ENCODE measurements at regions not wholly inside any gene's neighbourhood (a gene's known extent, or its start where the extent isn't known, plus 50 kb on each side); places are given as distances from the start of the nearest gene placed in this dataset.
"Not testable (repeated sequence)": the region's sequence is repeated elsewhere in the genome, so short reads cannot be mapped to it uniquely, and the experiment has no call there.

DNA sequence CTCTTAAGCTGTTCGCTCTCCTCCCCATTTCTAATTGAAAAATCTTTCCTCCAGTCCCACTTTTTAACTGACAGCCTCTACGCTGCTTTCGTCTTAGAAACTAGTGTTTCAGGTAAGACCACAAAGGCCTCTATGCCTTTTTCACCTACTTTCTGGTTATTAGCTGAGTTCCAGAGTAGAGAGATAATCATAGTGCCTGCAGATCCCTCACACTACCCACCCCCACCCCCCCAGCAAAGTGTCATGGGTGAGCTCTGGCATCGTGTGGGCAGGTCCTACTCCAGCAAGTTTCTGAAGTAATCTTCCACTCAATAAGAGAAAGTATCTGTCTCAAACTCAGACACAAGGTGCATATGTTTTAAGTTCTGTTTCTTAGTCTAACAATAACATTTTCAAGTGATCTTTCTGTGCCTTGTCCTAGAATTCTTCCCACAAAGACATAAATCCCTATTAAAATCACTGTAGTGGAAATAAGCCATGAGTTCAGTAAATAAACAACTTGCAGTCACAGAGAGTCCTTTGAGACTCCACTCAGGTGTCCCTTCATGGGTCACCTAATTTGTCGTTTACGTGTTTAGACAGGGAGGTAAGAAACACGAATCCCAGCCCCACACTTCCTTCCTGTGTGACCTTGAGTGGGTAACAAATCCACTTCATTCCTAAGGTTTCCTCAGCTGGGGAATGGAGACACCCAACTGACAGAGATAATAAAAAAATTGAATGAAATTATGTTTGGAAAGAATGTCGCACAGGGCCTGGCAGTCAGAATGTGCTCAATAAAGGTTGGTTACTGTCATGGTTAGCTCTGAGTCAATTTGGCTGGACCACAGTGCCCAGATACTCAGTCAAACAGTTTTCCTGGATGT, 228.9 kb upstream of the CAND1 start:
- DNase-seq (ENCODE audit: low read depth in 3 of 3), result no peak

DNA sequence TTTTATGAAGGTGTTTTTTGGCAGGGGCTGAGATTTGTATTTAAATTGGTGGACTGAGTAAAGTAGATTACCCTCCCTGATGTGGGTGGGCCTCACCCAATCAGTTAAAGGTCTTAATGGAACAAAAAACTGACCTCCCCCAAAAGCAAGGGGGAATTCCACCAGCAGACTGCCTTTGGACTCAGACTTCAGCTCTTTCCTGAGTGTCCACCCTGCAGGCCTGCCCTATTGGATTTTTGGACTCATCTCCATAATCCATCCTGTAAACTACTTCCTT, 228.4 kb upstream of the CAND1 start:
- DNase-seq (ENCODE audit: low read depth in 3 of 3), result no peak

DNA sequence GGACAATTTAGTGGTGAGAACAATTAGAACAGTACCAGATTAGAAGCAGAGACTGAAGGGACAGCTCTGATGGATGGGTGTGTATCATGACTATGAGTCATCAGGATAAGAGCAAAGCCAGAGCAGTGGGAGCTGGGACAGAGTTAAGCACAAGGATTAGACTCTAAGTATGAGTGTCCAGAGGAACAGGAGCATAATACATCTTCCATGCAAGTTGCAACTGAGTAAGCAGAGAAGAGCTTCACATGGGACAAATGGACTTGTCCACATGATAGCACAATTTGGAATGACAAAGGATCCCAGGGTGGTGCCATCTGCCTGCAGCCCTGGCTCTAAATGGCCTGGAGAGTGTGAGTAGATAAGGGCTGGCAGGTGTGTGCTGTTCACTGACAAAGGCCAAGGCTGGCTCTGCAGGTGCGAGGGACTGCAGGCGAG, 226.4 kb upstream of the CAND1 start:
- no peak for DNase-seq (ENCODE audit: low read depth in 3 of 3)

DNA sequence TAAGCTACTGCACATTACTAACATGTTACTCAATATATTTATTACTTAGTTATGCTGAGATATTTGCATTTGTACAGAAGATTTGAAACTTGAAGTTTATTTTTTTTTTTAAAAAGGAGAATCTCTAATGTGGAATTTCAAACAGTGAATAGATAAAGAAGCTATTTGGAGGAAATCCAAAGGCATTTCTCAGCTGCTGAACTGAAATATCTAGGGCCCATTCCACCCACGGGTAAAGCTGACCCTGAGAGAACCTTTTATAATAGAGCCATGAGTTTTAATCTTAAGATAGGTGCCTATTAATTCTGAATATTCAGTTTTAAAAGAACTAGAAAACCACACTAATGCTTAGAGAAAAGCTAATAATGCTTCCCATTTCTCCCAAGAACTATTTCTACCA, 225.4 kb upstream of the CAND1 start:
- no peak for DNase-seq (ENCODE audit: low read depth in 3 of 3)

DNA sequence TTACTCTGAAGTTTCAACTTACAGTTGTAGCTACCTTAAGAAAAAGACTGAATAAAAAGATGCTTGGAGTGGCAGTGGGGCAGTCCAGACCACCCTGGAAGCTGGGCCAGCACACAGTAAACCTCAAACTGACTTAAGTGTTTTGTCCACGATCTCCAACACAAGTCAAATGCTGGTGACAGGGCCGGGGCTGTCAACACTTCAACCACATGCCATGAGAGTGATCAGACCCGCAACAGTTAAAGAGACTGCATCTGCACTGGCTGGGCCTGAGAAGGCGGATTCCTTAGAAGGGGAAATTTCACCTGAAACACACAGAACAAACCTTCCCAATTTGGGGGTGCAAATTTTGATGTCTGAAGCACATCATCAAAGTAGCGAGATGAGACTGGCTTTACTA, 223.5 kb upstream of the CAND1 start:
- no peak for DNase-seq (ENCODE audit: low read depth in 3 of 3)

DNA sequence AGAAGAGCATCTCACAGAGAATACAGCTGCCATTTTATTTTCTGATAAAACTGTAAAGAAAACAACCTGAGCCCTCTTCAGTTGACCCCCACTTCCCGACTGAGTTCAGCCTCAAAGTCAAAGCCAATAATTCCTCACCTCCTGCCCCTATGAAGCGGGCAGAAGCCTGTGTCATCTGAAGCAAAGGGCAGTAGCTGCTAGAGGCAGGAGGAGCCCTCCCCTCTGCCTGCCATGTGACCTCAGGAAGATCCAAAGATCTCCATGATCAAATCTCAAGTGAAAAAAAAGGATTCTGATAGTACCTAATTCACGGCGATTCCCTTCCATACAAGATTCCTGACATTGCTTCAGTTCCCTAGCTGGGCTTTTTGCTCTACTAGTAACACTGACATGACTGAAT, 223.1 kb upstream of the CAND1 start:
- DNase-seq (ENCODE audit: low read depth in 3 of 3), result no peak

DNA sequence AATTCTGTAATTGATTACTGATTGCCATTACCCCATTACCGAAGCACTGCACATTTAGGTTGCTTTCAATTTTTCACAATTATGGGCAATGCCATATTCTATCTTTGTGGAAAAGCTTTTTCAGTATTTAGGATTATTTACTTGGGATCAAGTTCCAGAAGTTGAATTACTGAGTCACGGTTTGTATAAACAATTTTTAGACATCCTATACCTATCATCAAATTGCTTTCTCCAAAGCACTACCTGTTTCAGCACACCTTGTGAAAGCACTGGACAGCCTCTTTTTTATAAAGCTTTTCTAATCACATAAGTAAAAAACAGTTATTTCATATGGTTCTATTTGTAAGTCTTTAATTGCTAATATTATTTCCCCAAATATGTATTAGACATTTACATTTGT, 221.5 kb upstream of the CAND1 start:
- no peak for DNase-seq (ENCODE audit: low read depth in 3 of 3)

DNA sequence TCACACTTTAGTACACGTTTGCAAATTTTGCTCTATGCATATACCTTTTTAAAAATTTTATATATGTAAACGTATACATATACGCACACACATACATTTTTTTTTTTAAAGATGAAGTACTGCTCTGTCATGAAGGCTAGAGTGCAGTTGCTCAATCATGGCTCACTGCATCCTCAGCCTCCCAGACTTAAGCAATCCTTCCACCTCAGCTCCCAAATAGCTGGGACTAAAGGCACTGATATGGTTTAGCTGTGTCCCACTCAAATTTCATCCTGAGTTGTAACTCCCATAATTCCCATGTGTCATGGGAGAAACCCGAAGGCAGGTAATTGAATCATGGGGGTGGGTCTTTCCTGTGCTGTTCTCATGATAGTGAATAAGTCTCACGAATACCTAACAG, 220.8 kb upstream of the CAND1 start:
- no peak for DNase-seq (ENCODE audit: low read depth in 3 of 3)

DNA sequence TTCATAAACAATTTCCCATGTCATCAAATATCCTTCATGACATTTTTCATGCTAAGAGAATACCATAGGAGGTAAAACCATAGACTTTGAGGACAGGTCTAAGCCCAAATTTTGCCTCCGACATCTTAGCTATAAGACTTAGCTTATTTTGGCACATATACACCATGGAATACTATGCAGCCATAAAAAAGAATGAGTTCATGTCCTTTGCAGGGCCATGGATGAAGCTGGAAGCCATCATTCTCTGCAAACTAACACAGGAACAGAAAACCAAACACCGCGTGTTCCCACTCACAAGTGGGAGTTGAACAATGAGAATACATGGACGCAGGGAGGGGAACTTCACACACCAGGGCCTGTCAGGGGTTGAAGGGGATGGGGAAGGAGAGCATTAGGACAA, 220.0 kb upstream of the CAND1 start:
- DNase-seq (ENCODE audit: low read depth in 3 of 3), result not testable (repeated sequence)

DNA sequence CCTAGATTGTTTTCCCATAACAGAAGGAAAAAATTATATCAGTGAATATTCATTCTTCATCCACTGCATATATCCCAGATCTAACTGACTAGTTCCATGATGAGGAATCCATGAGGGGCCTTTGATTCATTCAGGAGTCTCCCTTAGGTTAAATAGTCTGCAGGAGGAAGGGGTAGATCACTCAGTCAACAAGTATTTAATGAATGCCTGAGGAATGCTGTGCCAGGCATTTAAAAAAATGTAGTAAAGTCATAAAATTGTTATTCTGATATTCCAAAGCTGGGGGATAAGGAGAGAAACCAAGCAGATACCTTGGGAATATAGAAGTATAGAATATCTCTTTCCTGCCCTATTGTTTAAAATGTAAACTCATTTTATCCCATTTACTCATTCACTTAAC, 216.2 kb upstream of the CAND1 start:
- no peak for DNase-seq (ENCODE audit: low read depth in 3 of 3)

DNA sequence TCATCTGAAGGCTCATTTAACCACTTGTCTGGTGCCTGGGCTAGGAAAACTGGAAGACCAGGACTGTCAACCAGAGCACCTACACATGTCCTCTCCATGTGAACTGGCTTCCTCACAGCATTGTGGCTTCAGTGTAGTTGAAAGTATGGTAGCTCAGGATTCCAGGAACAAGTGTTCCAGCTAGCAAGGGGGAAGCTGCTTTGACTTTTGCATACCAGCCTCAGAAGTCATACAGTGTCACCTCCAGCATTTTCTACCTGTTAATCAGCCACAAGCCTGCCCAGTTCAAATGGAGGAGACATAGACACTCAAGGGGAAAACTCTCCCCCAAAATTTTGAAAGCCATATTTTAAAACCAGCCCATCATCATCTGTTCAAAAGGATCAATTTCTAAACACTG, 212.8 kb upstream of the CAND1 start:
- no peak for DNase-seq (ENCODE audit: low read depth in 3 of 3)

DNA sequence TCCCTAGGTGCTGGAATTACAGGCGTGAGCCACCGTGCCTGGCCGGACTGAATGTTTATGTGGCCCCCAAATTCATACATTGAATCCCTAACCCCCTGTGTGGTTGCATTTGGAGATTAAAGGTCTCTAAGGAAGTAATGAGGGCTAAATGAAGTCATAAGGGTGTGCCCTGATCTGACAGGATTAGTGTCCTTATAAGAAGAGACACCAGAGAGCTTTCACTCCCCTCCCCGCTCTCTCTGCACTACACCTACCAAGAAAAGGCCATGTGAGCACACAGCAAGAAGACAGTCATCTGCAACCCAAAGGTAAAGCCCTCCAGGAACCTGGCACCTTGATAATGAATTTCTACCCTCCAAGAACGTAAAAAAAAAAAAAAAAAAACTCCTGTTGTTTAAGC, 212.1 kb upstream of the CAND1 start:
- no peak for DNase-seq (ENCODE audit: low read depth in 3 of 3)

DNA sequence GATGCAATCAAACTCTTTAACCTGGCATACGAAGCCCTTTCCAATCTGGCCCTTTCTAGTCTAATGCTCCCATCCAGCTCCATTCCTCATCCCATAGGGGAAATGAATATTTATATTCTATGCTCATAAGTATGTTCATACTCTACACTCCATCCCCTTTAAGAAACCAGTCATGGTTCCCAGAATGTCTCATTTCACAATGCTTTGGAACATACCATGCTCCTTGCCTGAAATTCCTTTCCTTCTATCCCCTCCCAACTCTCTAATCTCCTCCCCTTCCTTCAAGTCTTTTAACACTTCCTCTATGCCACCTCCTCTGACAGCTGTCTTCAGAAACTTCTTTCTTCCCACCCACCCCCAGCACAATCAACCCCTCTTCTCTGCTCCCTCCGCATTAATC, 207.0 kb upstream of the CAND1 start:
- no peak for DNase-seq (ENCODE audit: low read depth in 3 of 3)

DNA sequence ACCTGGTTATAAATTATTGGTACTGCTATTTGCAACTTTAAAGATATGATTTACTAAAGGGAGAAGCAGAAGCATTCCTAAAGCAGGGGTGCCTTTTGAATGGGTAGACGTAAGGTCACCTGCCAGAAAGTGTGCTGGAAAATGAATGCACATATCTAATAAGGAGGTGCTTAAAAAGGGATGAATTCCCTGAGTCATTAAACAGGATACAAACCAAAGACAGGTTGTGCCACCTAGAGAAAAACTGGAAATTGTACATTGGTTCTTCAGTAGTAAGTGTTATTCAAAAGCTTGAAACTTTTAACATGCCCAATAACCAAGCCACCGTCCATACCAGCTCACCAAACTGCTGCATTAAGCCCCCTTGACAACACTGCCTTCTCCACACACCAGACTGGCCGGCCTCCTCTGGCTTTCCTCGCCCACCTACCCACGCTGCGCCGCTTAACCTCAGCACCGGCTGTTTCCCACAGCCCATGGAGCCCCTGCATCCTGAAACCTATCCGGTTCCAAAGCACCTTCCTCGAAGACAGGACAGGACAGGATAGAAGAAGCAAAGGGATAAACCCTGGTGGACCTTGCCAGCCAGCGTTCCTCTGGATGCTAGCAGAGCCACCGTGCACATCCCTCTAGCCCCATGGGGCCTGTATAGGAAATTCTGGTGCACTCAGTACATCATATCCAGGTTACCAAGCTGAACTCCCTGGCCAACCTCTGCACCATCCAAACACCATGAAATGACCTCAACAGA, 201.5 kb upstream of the CAND1 start:
- no peak for DNase-seq (ENCODE audit: low read depth in 3 of 3)

DNA sequence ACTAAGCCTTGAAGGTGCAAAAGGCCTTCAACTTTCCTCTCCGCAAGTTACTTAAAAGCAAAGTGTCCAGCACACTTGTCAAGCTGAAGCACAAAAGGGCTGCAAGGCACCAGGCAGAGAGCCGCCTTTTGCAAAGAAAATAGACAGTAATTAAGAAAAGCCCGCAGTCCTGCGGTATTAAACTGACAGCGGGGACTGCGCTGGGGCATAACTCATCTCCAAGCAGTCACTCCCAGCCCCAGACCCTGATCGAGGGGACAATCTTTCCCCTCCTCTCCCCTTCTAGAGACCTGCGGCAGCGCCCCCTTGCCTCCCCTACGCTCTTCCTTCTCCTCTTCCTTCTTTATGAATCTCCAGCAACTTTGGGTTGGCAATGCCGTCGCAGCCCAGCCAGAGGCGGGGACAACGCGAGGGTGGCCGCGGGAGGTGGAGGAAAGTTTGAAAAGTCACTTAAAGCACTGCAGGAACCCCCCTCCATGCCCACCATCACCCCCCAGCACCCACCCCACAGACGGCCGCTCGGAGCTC, 200.9 kb upstream of the CAND1 start:
- no peak for DNase-seq (ENCODE audit: low read depth in 3 of 3)

DNA sequence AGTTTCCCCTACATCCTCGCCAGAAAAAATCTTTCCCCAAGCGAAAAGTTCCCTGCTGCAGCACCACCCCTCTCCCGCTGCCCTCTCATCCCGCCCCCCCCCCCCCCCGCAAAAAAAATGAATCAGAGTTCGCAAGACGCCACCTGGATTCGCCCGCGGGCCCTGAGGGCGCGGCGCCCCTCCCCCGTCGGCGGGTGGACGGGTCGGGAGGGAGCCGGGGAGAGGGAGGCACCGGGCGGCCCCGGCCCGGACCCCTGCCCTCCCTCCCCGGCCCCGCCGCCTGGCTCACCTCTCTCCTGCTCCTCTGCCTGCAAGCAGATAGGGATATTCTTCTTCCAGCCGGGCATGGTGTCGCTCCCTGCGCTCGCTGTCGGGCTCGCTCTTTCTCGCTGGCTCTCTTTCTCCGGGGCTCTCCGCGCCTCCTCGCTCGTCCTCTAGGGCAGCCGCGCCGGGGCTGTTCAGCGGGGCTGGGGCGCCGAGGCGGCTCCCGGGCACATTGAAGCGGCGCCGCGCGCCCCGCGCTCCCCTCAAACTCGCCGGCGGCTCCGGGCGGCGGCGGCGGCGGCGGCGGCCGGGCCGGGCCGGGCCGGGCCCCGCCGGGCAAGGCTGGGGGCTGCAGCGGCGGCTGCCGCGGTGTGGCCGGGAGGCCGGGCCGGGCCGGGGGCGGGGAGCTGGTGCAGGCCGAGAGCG, 200.3 kb upstream of the CAND1 start:
- DNase-seq (ENCODE audit: low read depth in 3 of 3), result no peak

DNA sequence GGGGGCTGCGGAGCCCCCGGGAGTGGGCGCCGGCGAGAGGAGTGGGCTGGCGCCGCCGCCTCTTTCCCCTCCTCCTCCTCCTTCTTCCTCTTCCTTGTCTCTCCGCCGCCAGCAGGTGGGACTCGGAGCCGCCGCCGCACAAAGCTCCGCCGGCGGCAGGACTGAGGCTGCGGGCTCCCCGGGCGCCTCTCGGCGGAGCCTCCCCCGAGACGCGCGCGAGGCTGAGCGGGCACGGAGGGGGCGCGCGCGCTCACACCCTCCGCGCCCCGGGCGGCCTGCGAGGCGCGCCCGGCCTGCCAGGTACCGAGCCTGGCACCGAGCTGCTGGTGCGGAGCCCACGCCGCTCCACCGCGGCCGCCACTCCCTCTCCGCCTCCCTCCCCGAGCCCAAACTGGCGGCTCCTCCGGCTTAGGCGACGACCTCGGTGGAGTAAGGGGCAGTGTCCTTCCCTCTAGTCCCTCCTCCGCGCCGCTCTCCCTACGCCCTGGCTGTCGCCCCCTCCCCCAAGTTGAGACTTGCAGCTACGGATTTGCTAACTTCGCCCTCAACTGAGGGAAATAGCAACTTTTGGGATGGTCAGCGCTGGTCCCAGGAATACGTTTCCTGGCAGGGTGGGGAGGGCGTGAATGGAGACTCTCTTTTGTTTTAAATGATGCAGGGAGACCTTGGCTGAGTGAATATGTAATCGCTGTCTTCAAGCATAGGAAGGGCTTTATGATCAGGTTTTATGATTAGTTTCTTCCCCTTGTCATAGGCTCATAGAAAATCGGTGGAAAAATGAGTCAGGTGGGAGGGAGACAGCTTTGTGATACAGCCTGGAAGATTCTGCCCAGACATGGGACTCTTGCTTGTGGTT, 199.5 kb upstream of the CAND1 start:
- DNase-seq (ENCODE audit: low read depth in 3 of 3), result no peak

DNA sequence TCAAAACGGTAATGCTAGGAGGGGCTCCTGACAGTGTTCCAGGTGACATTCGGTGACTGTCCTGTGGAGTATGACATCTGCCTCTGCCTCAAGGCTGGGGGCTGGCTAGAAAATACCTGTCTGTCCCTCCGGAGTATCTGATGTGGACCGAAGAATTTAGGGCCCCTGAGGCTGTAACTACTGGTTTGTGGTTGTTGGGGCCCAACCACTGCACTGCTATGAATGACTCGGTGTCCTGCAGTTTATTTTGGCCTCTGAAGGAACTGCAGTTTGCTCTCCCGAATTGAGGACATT, 198.9 kb upstream of the CAND1 start:
- DNase-seq (ENCODE audit: low read depth in 3 of 3), result no peak

DNA sequence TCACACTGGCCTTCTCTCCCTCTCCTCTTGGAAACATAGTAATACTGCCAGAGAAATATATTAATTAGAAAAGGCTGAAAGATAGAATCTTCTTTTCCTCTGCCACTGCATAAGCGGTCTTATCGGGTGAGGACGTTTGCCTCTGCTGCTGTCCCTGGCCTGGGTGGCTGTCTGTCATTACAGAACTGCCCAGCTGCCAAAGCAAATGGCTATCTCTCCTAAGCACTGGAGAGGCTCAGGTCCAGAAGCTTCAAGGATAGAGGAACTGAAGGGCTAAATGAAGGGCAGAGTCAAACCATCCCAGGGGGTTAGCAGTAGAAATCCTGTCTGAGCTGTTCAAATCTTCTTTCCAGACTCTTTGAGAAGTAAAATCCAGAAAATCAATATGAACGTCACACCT, 198.6 kb upstream of the CAND1 start:
- no peak for DNase-seq (ENCODE audit: low read depth in 3 of 3)

DNA sequence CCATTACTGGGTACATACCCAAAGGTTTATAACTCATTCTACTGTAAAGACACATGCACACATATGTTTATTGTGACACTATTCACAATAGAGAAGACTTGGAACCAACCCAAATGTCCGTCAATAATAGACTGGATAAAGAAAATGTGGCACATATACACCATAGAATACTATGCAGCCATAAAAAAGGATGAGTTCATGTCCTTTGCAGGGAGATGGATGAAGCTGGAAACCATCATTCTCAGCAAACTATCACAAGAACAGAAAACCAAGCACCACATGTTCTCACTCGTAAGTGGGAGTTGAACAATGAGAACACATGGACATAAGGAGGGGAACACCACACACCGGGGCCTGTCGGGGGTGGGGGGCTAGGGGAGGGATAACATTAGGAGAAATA, 196.9 kb upstream of the CAND1 start:
- DNase-seq (ENCODE audit: low read depth in 3 of 3), result not testable (repeated sequence)

DNA sequence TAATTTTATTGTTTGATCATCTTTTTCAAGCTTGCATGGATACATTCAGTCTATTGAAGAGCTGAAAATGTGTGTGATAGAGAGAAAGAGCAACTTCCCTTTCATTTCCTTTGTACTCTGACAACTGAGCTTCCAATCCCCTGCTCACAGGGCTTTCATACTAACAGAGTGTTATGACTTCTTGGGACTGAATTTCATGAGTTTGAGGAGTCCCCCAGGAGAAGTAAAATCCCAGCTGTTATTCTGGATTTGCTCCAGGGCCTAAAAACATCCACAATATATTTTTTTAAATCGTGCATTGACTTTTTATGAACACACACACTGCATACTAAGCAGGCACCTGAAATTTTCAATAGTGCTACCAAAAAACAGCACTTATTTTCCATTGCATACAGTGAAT, 195.8 kb upstream of the CAND1 start:
- DNase-seq (ENCODE audit: low read depth in 3 of 3), result no peak

DNA sequence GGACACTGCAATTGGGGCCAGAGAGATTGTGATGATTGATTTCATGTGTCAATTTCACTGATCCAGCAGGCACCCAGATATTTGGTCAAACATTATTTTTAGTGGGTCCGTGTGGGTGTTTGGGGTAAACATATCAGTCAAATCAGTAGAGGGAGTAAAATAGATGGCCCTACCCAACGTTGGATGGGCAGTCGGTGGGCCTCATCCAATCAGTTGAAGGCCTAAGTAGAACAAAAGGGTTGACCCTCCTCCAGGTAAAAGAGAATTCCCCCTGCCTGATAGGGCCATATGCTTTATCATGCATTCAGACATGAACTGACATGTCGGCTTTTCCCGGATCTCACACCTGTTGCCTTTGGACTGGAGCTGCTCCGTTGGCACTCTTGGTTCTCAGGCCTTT, 195.1 kb upstream of the CAND1 start:
- DNase-seq (ENCODE audit: low read depth in 3 of 3), result no peak

Measured in stimulated activated CD4-positive, alpha-beta T cell treated with anti-CD3 and anti-CD28 coated beads, TNF-alpha, amount 100 ng/mL, for 48 hours (primary cell).